SK-N-SH (cell line): ENCODE measurements at regions not wholly inside any gene's neighbourhood (a gene's known extent, or its start where the extent isn't known, plus 50 kb on each side); places are given as distances from the start of the nearest gene placed in this dataset.

Experiments used
- CTCF ChIA-PET: fragments of 300-600, 350-600 bp; formaldehyde crosslinking; extraction: SDS; loops from one replicate; lab custom pipeline; 2021; lab: Yijun Ruan, JAX
- POLR2A ChIA-PET: fragments of 350-600 bp; sonication (Branson Sonifier 250); formaldehyde crosslinking; extraction: SDS; loops from one replicate; lab custom pipeline; 2020; ENCODE audit warnings: antibody characterized with exemption, inconsistent platforms; lab: Yijun Ruan, JAX
- DNase-seq: peaks from one replicate; pipeline ENCODE4 v3.0.0; 2012
- H2AFZ ChIP-seq: fragments of 200-600 bp; sonication (generic); 2 replicates; pipeline ENCODE4 v1.8.1; 2016; ENCODE audit warnings: antibody characterized with exemption, mild to moderate bottlenecking, low read depth
- H3F3A ChIP-seq: fragments of 200-600 bp; sonication (generic); replicated peaks from 2 replicates; pipeline ENCODE3; 2016; ENCODE audit warnings: antibody characterized with exemption, mild to moderate bottlenecking; ENCODE audit not compliant: insufficient read depth
- H3K27ac ChIP-seq, 2 experiments: fragments of 200-500 bp in 1 of 2; fragments of 200-600 bp in 1 of 2; sonication (Bioruptor generic) in 1 of 2; sonication (generic), shearing (Covaris generic) in 1 of 2; 2 replicates each; pipeline versions ENCODE4 v1.5.1 to v1.6.1; 2014 to 2016; ENCODE audit warnings: low read depth in 2 of 2, inconsistent platforms in 1 of 2, low read length in 1 of 2, mild to moderate bottlenecking in 1 of 2, mixed read lengths in 1 of 2
- H3K27me3 ChIP-seq: fragments of 200-600 bp; sonication (generic), shearing (Covaris generic); 2 replicates; pipeline ENCODE4 v1.6.1; 2016; ENCODE audit warnings: mixed run types; ENCODE audit not compliant: insufficient read depth
- H3K36me3 ChIP-seq, 2 experiments: fragments of 200-500 bp in 1 of 2; fragments of 200-600 bp in 1 of 2; sonication (Bioruptor generic) in 1 of 2; sonication (generic) in 1 of 2; replicated peaks in 1 of 2; 2 replicates each; pipeline versions ENCODE3 to v1.5.1; 2014 to 2016; ENCODE audit warnings: low read length in 1 of 2, mild to moderate bottlenecking in 1 of 2; ENCODE audit not compliant: insufficient read depth in 2 of 2, control insufficient read depth in 1 of 2
- H3K4me1 ChIP-seq, 2 experiments: fragments of 200-500 bp in 1 of 2; fragments of 200-600 bp in 1 of 2; sonication (Bioruptor generic) in 1 of 2; sonication (generic), shearing (Covaris generic) in 1 of 2; 2 replicates each; pipeline versions ENCODE4 v1.5.1 to v1.6.1; 2014 to 2016; ENCODE audit warnings: low read depth in 1 of 2, low read length in 1 of 2, mixed run types in 1 of 2; ENCODE audit not compliant: insufficient read depth in 2 of 2, control insufficient read depth in 1 of 2
- H3K4me2 ChIP-seq: fragments of 200-600 bp; sonication (generic), shearing (Covaris generic); 2 replicates; pipeline ENCODE4 v1.6.1; 2017; ENCODE audit warnings: mixed run types
- H3K4me3 ChIP-seq, 2 experiments: fragments of 200-500 bp in 1 of 2; fragments of 200-600 bp in 1 of 2; sonication (Bioruptor generic) in 1 of 2; sonication (generic), shearing (Covaris generic) in 1 of 2; 2 replicates each; pipeline versions ENCODE4 v1.5.1 to v1.8.1; 2014 to 2016; ENCODE audit warnings: low read depth in 2 of 2, inconsistent platforms in 1 of 2, low read length in 1 of 2, mild to moderate bottlenecking in 1 of 2, mixed read lengths in 1 of 2, moderate library complexity in 1 of 2
- H3K79me2 ChIP-seq: fragments of 200-600 bp; sonication (generic); 2 replicates; pipeline ENCODE4 v1.8.1; 2017; ENCODE audit warnings: mild to moderate bottlenecking; ENCODE audit not compliant: insufficient read depth
- H3K9ac ChIP-seq: fragments of 200-600 bp; sonication (generic); 2 replicates; pipeline ENCODE4 v1.6.1; 2017; ENCODE audit warnings: mixed run types
- H3K9me2 ChIP-seq: fragments of 200-600 bp; sonication (generic); 2 replicates; pipeline ENCODE4 v1.6.1; 2017; ENCODE audit warnings: mixed run types
- H3K9me3 ChIP-seq: fragments of 200-600 bp; sonication (generic); 2 replicates; pipeline ENCODE4 v1.6.1; 2017; ENCODE audit warnings: mixed run types, mild to moderate bottlenecking, moderate library complexity
- H4K20me1 ChIP-seq: fragments of 200-600 bp; sonication (generic); 2 replicates; pipeline ENCODE4 v1.6.1; 2017; ENCODE audit warnings: mild to moderate bottlenecking, mixed run types; ENCODE audit not compliant: insufficient read depth
- CHD2 ChIP-seq: fragments of 150-350 bp; IDR thresholded peaks from 2 replicates; pipeline ENCODE4 v1.6.1; 2018; ENCODE audit warnings: low read length; ENCODE audit not compliant: partially characterized antibody
- CTCF ChIP-seq: fragments of 200-600 bp; sonication (generic); IDR thresholded peaks from 2 replicates; pipeline ENCODE4 v1.6.1; 2017; ENCODE audit warnings: antibody characterized with exemption, mild to moderate bottlenecking, moderate library complexity
- ELF1 ChIP-seq: IDR thresholded peaks from 2 replicates; pipeline ENCODE4 v1.4.0; 2012
- EP300 ChIP-seq, 2 experiments: IDR thresholded peaks; 2 replicates each; pipeline versions ENCODE4 v1.4.0 to v1.6.1; 2012; ENCODE audit warnings: borderline replicate concordance in 1 of 2, low read depth in 1 of 2, low read length in 1 of 2
- FOXJ3 ChIP-seq: sonication (generic); formaldehyde crosslinking; IDR thresholded peaks from 2 replicates; pipeline ENCODE4 v1.5.1; 2020; ENCODE audit warnings: mild to moderate bottlenecking, missing genetic modification reagents
- GABPA ChIP-seq: IDR thresholded peaks from 2 replicates; pipeline ENCODE4 v1.4.0; 2012; ENCODE audit warnings: low read depth, mild to moderate bottlenecking
- MEF2A ChIP-seq: IDR thresholded peaks from 2 replicates; pipeline ENCODE4 v1.4.0; 2012; ENCODE audit warnings: low read depth, borderline replicate concordance
- MXI1 ChIP-seq: IDR thresholded peaks from 2 replicates; pipeline ENCODE4 v1.6.1; 2012; ENCODE audit warnings: mild to moderate bottlenecking, low read depth, low read length, improper control_type of control experiment
- RCOR1 ChIP-seq: fragments of 150-350 bp; IDR thresholded peaks from 2 replicates; pipeline ENCODE4 v1.6.1; 2017; ENCODE audit warnings: antibody characterized with exemption, low read length
- RFX5 ChIP-seq: IDR thresholded peaks from 2 replicates; pipeline ENCODE4 v1.6.1; 2012; ENCODE audit warnings: mild to moderate bottlenecking, improper control_type of control experiment, low read length
- SIN3A ChIP-seq: IDR thresholded peaks from 2 replicates; pipeline ENCODE4 v1.6.1; 2012; ENCODE audit warnings: low read depth, mild to moderate bottlenecking, low read length, moderate library complexity, borderline replicate concordance
- TCF12 ChIP-seq: IDR thresholded peaks from 2 replicates; pipeline ENCODE4 v1.4.0; 2012
- USF1 ChIP-seq: IDR thresholded peaks from 2 replicates; pipeline ENCODE4 v1.4.0; 2012; ENCODE audit warnings: low read depth, borderline replicate concordance
- YY1 ChIP-seq: IDR thresholded peaks from 2 replicates; pipeline ENCODE4 v1.4.0; 2012; ENCODE audit warnings: low read depth, mild to moderate bottlenecking
- WGBS: methylation state at CpG from one replicate; pipeline ENCODE4 v1.1.6; 2017; ENCODE audit warnings: low lambda C conversion rate; 5-methylcytosine and 5-hydroxymethylcytosine counted together

DNA sequence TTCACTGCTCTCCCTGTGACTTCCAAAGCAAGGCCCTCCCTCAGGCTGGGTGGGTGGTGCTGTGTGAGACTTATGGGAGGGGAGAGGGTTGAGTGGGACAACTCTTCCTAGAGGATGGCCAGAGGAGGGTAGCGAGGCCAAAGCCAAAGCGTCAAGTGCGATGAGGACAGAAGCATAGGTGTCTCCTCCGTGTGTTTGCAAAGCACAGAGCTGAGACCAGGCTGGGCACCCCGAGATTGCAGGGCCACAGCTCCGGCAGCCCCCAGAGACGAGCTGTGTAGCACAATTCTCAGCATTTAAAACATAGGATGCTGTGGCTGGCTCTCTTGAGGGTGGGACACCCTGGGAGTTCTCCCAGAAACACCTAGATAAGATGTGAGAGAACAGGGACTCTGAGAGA, 1374.5 kb downstream of the BRD1 start:
- no peaks in the 10 kb centered on the region for H4K20me1 ChIP-seq
- H3K4me3 ChIP-seq = no peak overlapping the region
- WGBS = 38% methylated on average over 7 of the region's 7 CpGs
- H3F3A ChIP-seq = no peaks in the 10 kb centered on the region
- no peak overlapping the region for H3K9ac ChIP-seq
- H3K9me3 ChIP-seq = no peaks in the 10 kb centered on the region
- CTCF ChIA-PET = no interaction called here
- DNase-seq = no peak
- peaks cover 13% of the 10 kb centered on the region; the same call in 1 of the 2 replicates for H3K27me3 ChIP-seq
- TF ChIP-seq ELF1 (no peak), RFX5 (no peak), SIN3A (no peak)
- TF ChIP-seq, all 33 proteins: peak for 0
- POLR2A ChIA-PET = no interaction called here
- H3K79me2 ChIP-seq = no peaks in the 10 kb centered on the region
- H3K27ac ChIP-seq = no peak overlapping the region
- H3K4me1 ChIP-seq = no peaks in the 10 kb centered on the region
- H3K4me2 ChIP-seq = no peak overlapping the region
- no peak overlapping the region for H2AFZ ChIP-seq
- no peaks in the 10 kb centered on the region for H3K9me2 ChIP-seq
- no peaks in the 10 kb centered on the region for H3K36me3 ChIP-seq

GRCh38 chr22:48452766-48453165, 1374.9 kb downstream of the BRD1 start:
- WGBS = 51% methylated on average over 7 of the region's 10 CpGs
- Histone ChIP-seq H3K9me3 (no peaks in the 10 kb centered on the region), H3K9me2 (no peaks in the 10 kb centered on the region)
- CTCF ChIA-PET = no interaction called here
- TF ChIP-seq CTCF (no peak), SIN3A (no peak), USF1 (no peak), EP300 (IDR thresholded peaks at IDR 0.05; ENCODE audit: borderline replicate concordance in 1 of 2, low read depth in 1 of 2, low read length in 1 of 2) (no peak), YY1 (no peak), RCOR1 (no peak), MXI1 (no peak), CHD2 (no peak), MEF2A (no peak), ELF1 (no peak), TCF12 (no peak), GABPA (no peak), FOXJ3 (CRISPR knock-in tag) (no peak)
- TF ChIP-seq, all 33 proteins: peak for 0
- Histone ChIP-seq H3K36me3 (no peaks in the 10 kb centered on the region), H3K4me1 (no peaks in the 10 kb centered on the region), H3K27me3 (peaks cover 13% of the 10 kb centered on the region; the same call in 1 of the 2 replicates), H3K4me3 (no peak overlapping the region), H2AFZ (no peak overlapping the region), H3K9ac (no peak overlapping the region), H4K20me1 (no peaks in the 10 kb centered on the region), H3F3A (no peaks in the 10 kb centered on the region), H3K79me2 (no peaks in the 10 kb centered on the region), H3K4me2 (no peak overlapping the region), H3K27ac (no peak overlapping the region)
- DNase-seq = no peak
- POLR2A ChIA-PET = no interaction called here
